ENCODE measurements at regions not wholly inside any gene's neighbourhood (a gene's known extent, or its start where the extent isn't known, plus 50 kb on each side); places are given as distances from the start of the nearest gene placed in this dataset.

DNA sequence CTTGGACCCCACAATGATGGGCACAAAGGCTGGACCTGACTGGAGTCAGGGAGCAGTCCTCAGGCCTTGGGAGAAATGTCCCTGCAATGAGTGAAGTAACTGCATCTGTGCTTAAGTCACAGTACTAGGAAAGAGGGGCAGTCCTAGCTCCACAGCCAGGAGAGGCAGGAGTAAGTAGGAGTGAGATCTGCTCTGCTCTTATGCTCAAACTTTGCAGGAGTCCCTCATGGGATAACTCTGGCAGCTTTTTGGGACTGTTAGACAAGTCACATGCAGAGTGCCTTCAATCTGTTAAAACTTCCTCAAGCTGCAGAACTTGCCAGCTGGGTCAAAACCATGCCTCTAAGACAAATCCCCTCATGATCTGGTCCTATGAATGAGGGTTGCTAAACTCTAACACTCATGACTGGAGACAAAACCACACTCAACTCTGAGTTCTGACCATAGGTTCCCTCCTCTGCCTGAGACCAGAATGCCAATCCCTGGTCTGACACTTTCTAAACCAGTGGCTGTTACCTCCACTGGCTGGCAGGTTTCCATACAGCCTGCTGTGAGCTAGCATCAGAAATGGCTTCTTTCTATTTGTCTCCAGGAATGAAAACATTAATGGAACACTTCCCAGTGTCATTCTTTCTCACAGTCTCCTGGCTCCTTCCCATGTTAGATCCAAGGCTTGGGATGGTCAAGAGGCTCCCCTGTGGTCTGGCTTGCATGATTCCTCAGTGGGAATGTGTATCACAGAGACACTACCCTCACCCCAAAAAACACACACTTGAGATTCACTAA is 819.3 kb downstream of the PCDH7 start:
- TF ChIP-seq, protein P1, sequence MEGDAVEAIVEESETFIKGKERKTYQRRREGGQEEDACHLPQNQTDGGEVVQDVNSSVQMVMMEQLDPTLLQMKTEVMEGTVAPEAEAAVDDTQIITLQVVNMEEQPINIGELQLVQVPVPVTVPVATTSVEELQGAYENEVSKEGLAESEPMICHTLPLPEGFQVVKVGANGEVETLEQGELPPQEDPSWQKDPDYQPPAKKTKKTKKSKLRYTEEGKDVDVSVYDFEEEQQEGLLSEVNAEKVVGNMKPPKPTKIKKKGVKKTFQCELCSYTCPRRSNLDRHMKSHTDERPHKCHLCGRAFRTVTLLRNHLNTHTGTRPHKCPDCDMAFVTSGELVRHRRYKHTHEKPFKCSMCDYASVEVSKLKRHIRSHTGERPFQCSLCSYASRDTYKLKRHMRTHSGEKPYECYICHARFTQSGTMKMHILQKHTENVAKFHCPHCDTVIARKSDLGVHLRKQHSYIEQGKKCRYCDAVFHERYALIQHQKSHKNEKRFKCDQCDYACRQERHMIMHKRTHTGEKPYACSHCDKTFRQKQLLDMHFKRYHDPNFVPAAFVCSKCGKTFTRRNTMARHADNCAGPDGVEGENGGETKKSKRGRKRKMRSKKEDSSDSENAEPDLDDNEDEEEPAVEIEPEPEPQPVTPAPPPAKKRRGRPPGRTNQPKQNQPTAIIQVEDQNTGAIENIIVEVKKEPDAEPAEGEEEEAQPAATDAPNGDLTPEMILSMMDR (IDR thresholded peaks at IDR 0.05) = no peak
- no peak for TF ChIP-seq POLR2A (IDR thresholded peaks at IDR 0.05)

All from right lobe of liver (tissue), 4 donors.